PC-3 (cell line): ENCODE measurements at regions not wholly inside any gene's neighbourhood (a gene's known extent, or its start where the extent isn't known, plus 50 kb on each side); places are given as distances from the start of the nearest gene placed in this dataset.
"Not testable (repeated sequence)": the region's sequence is repeated elsewhere in the genome, so short reads cannot be mapped to it uniquely, and the experiment has no call there.

Source experiments
- ATAC-seq: fragments of 200-7000 bp; cut with Tn5 transposase; 2 replicates; pipeline ENCODE4 v1.9.1; 2020; ENCODE audit warnings: mild to moderate bottlenecking, moderate library complexity
- BruUV-seq: library from RNA; stranded (reverse); fragments of 400-500 nt; replicated peaks from 2 replicates; lab custom pipeline; 2021; lab: Mats Ljungman, UMichigan
- CTCF ChIA-PET: fragments of 300-600 bp; sonication (Branson Sonifier 250); formaldehyde crosslinking; loops from one replicate; lab custom pipeline; 2022; ENCODE audit warnings: antibody characterized with exemption; lab: Charles Lee
- POLR2A ChIA-PET: fragments of 300-600 bp; sonication (Branson Sonifier 250); formaldehyde crosslinking; loops from one replicate; lab custom pipeline; 2022; ENCODE audit warnings: antibody characterized with exemption; ENCODE audit not compliant: unreplicated experiment; lab: Charles Lee
- DNase-seq: peaks from one replicate; pipeline ENCODE4 v3.0.0-alpha.2; 2015
- H2AFZ ChIP-seq: fragments of 300-600 bp; sonication (generic); 2 replicates; pipeline ENCODE4 v1.6.0; 2016; ENCODE audit warnings: antibody characterized with exemption, low read length
- H3F3A ChIP-seq: fragments of 300-600 bp; sonication (generic); one replicate; pipeline ENCODE4 v1.6.0; 2017; ENCODE audit warnings: antibody characterized with exemption, low read length, control low read depth, mild to moderate bottlenecking; ENCODE audit not compliant: unreplicated experiment
- H3K27ac ChIP-seq: fragments of 300-600 bp; sonication (generic); 2 replicates; pipeline ENCODE4 v1.5.1; 2016; ENCODE audit warnings: mild to moderate bottlenecking, low read length
- H3K27me3 ChIP-seq: fragments of 300-600 bp; sonication (generic); 2 replicates; pipeline ENCODE4 v1.6.1; 2016; ENCODE audit warnings: low read length, mixed read lengths
- H3K36me3 ChIP-seq: fragments of 300-600 bp; sonication (generic); 2 replicates; pipeline ENCODE4 v1.6.1; 2016; ENCODE audit warnings: low read depth, mixed run types, low read length, mixed read lengths
- H3K4me1 ChIP-seq: fragments of 300-600 bp; sonication (generic); 2 replicates; pipeline ENCODE4 v1.5.1; 2016; ENCODE audit warnings: low read length; ENCODE audit not compliant: insufficient read depth
- H3K4me2 ChIP-seq: fragments of 300-600 bp; sonication (generic); 2 replicates; pipeline ENCODE4 v1.6.0; 2016; ENCODE audit warnings: low read length
- H3K4me3 ChIP-seq: fragments of 300-600 bp; sonication (generic); 2 replicates; pipeline ENCODE4 v1.5.1; 2016; ENCODE audit warnings: mild to moderate bottlenecking, low read length, mixed read lengths
- H3K79me2 ChIP-seq: fragments of 300-600 bp; sonication (generic); 2 replicates; pipeline ENCODE4 v1.6.1; 2017; ENCODE audit warnings: low read length, mixed read lengths
- H3K9ac ChIP-seq: fragments of 300-600 bp; sonication (generic); 2 replicates; pipeline ENCODE4 v1.6.0; 2016; ENCODE audit warnings: mild to moderate bottlenecking, low read length
- H3K9me2 ChIP-seq: fragments of 300-600 bp; sonication (generic); replicated peaks from 2 replicates; pipeline ENCODE4 v1.6.1; 2016; ENCODE audit warnings: mixed run types, low read length, mixed read lengths
- H3K9me3 ChIP-seq: fragments of 300-600 bp; sonication (generic); 2 replicates; pipeline ENCODE4 v1.6.1; 2016; ENCODE audit warnings: low read length, mixed read lengths
- H4K20me1 ChIP-seq: fragments of 300-600 bp; sonication (generic); 2 replicates; pipeline ENCODE4 v1.6.1; 2016; ENCODE audit warnings: low read length, mixed read lengths
- CTCF ChIP-seq: fragments of 300-600 bp; sonication (generic); conservative IDR thresholded peaks from 2 replicates; pipeline ENCODE4 v1.5.1; 2017; ENCODE audit warnings: antibody characterized with exemption, low read depth, mild to moderate bottlenecking, low read length
- EZH2 ChIP-seq: fragments of 300-600 bp; sonication (generic); IDR thresholded peaks from one replicate; pipeline ENCODE4 v1.6.1; 2017; ENCODE audit warnings: antibody characterized with exemption, mild to moderate bottlenecking, low read length; ENCODE audit not compliant: unreplicated experiment
- EZH2phosphoT487 ChIP-seq: fragments of 300-600 bp; sonication (generic); IDR thresholded peaks from 2 replicates; pipeline ENCODE4 v1.6.1; 2018; ENCODE audit warnings: mild to moderate bottlenecking, antibody characterized with exemption, low read length, borderline replicate concordance
- intact Hi-C: fragments of 100-400 bp; cut with micrococcal nuclease; formaldehyde crosslinking; loops from 2 replicates; pipeline ENCODE4 v1.9.0; 2023

- BruUV-seq: no TSS peak
- no peaks in the 10 kb centered on the region for H3K79me2 ChIP-seq
- H3K9ac ChIP-seq: no peak overlapping the region
- H3K4me2 ChIP-seq: no peak overlapping the region
- intact Hi-C loops: no loop called here
- H3F3A ChIP-seq: no peaks in the 10 kb centered on the region
- H3K9me2 ChIP-seq: no peaks in the 10 kb centered on the region
- no peaks in the 10 kb centered on the region for H3K9me3 ChIP-seq
- DNase-seq (no peak), ATAC-seq (no peak)
- ChIA-PET POLR2A (interaction anchor here (0.5 kb wide), 1 partner anchor 220 kb away, joined by 3 read pairs; no protein-coding TSS in a partner anchor), CTCF (no interaction called here)
- H3K27ac ChIP-seq: no peak overlapping the region
- no peak overlapping the region for H2AFZ ChIP-seq
- no peaks in the 10 kb centered on the region for H3K36me3 ChIP-seq
- TF ChIP-seq CTCF: no peak
- TF ChIP-seq EZH2: no peak
- no peak for TF ChIP-seq EZH2phosphoT487
- 0 out of 2 replicates have a peak, but pooled peaks cover 4% of the 10 kb centered on the region for H3K4me1 ChIP-seq
- H3K4me3 ChIP-seq: no peak overlapping the region
- H4K20me1 ChIP-seq: no peaks in the 10 kb centered on the region
- no peaks in the 10 kb centered on the region for H3K27me3 ChIP-seq
Observed at GRCh38 chr20:48217190-48217589, 431.9 kb upstream of the SULF2 start.

DNA sequence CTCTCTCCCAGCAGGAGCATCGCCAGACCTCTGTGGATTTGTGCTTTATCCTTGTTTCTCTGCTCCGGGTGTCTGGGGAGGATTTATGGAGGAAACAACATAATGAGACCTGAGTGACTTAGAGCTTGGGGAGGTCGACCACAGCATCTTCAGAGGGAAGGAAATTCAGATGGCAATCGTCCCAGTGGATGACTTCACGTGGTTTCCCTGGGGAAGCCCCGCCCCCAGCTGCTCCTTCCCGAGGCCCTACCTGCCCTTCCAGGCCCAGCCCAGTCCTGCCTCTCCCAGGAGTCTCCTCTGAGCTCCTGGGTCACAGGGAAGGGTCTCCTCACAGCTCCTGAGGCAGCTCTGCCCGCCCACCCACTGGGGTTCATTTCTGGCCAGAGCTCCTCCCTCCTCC lies 430.3 kb upstream of the SULF2 start:
- Histone ChIP-seq H3K27me3 (no peaks in the 10 kb centered on the region), H4K20me1 (no peaks in the 10 kb centered on the region), H3K27ac (no peak overlapping the region), H2AFZ (no peak overlapping the region), H3K79me2 (no peaks in the 10 kb centered on the region), H3K36me3 (no peaks in the 10 kb centered on the region), H3K9ac (no peak overlapping the region), H3F3A (no peaks in the 10 kb centered on the region), H3K4me2 (no peak overlapping the region), H3K4me3 (no peak overlapping the region), H3K4me1 (0 out of 2 replicates have a peak, but pooled peaks cover 4% of the 10 kb centered on the region), H3K9me3 (no peaks in the 10 kb centered on the region), H3K9me2 (no peaks in the 10 kb centered on the region)
- ATAC-seq (peak; percentile 47), DNase-seq (peak; percentile 59)
- intact Hi-C loops: no loop called here
- ChIA-PET POLR2A (no interaction called here), CTCF (interaction anchor here (0.5 kb wide), 1 partner anchor 26 kb away, joined by 3 read pairs; no protein-coding TSS in a partner anchor)
- BruUV-seq: no TSS peak
- TF ChIP-seq CTCF (no peak), EZH2phosphoT487 (no peak), EZH2 (no peak)

GRCh38 chr20:48214601-48215000 lies 429.3 kb upstream of the SULF2 start:
- Histone ChIP-seq H3K4me2 (no peak overlapping the region), H3K9me2 (no peaks in the 10 kb centered on the region), H3K27ac (no peak overlapping the region), H4K20me1 (no peaks in the 10 kb centered on the region), H3K4me1 (0 out of 2 replicates have a peak, but pooled peaks cover 4% of the 10 kb centered on the region), H3K4me3 (no peak overlapping the region), H2AFZ (no peak overlapping the region), H3F3A (no peaks in the 10 kb centered on the region), H3K9me3 (no peaks in the 10 kb centered on the region), H3K36me3 (no peaks in the 10 kb centered on the region), H3K27me3 (no peaks in the 10 kb centered on the region), H3K79me2 (no peaks in the 10 kb centered on the region), H3K9ac (no peak overlapping the region)
- no TSS peak for BruUV-seq
- TF ChIP-seq EZH2: no peak
- no peak for TF ChIP-seq EZH2phosphoT487
- TF ChIP-seq CTCF: no peak
- ChIA-PET CTCF (no interaction called here), POLR2A (no interaction called here)
- ATAC-seq (no peak), DNase-seq (no peak)
- intact Hi-C loops: no loop called here

DNA sequence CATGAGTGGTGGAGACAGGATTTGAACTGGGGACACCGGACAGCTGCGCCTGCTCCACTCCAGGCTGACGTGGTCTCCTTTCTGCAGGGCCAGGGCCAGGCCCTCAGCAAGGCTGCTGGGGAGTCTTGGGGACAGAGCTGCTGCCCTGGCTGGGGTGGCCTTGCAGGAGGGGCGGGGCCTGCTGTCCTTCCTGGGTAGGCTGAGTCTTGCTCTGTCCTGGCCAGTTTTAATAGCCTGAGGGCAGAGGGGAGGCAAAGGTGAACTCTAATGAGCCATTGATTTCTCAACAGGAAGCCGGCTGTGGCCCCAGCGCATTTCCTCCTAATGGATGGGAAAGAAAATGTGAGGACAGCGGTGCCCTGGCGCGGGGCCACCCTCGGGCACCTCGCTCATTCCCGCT lies 428.4 kb upstream of the SULF2 start:
- H3K4me2 ChIP-seq, H3K9me2 ChIP-seq, CTCF ChIA-PET, H3K27me3 ChIP-seq, H3K9me3 ChIP-seq, H2AFZ ChIP-seq, POLR2A ChIA-PET, BruUV-seq, H3K36me3 ChIP-seq, intact Hi-C loops, H3K9ac ChIP-seq, H3F3A ChIP-seq, H3K4me1 ChIP-seq, H3K27ac ChIP-seq, H3K79me2 ChIP-seq, H4K20me1 ChIP-seq, H3K4me3 ChIP-seq: not testable (repeated sequence)
- ATAC-seq (peak; percentile 40), DNase-seq (peak; percentile 48)
